ENCODE measurements at regions not wholly inside any gene's neighbourhood (a gene's known extent, or its start where the extent isn't known, plus 50 kb on each side); places are given as distances from the start of the nearest gene placed in this dataset.

GRCh38 chr3:99344216-99344615, 294.2 kb upstream of the COL8A1 start:
- FAIRE-seq, result no peak
- CTCF ChIA-PET (ENCODE audit: low intra/inter-chr PET ratio, low total read pairs), result no interaction called here

DNA sequence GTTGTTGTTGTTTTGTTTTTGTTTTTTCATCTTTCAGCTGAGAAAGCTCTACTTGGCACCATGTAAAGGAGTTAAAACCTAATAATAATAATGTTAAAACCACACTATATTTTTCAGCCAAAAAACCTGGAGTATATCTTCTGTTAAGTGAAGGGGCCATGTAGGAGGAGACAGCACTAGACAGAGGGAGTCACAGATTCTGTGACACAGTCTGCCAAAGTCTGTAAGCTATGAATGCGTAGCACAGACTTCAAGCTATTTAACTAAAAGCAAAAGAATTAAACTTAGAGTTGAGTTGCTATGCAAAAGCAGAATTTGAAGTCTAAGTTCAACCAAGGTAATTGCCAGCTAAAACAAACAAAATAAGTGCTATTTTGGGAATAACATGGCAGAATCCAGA, 296.0 kb upstream of the COL8A1 start:
- Histone ChIP-seq H3K4me1 (ENCODE audit: insufficient read depth, low read length) (no peaks in the 10 kb centered on the region), H2AFZ (ENCODE audit: low read length) (no peak overlapping the region), H3K9ac (ENCODE audit: insufficient read depth, low read depth, low read length) (no peak overlapping the region), H3K79me2 (ENCODE audit: insufficient read depth, low read length) (no peaks in the 10 kb centered on the region), H3K9me3 (ENCODE audit: low read length) (no peaks in the 10 kb centered on the region), H3K4me2 (ENCODE audit: low read depth, low read length) (no peak overlapping the region), H3K4me3 (replicated peaks in 1 of 3; ENCODE audit: insufficient read depth in 1 of 3, low read depth in 2 of 3, low read length in 3 of 3) (no peak overlapping the region), H4K20me1 (ENCODE audit: insufficient read depth, low read length) (no peaks in the 10 kb centered on the region), H3K27me3 (ENCODE audit: control insufficient read depth in 1 of 2, insufficient read depth in 2 of 2, low read length in 2 of 2) (no peaks in the 10 kb centered on the region), H3K36me3 (replicated peaks in 1 of 2; ENCODE audit: control insufficient read depth in 1 of 2, insufficient read depth in 2 of 2, low read length in 2 of 2) (no peaks in the 10 kb centered on the region), H3K27ac (ENCODE audit: extremely low read length, insufficient read depth, low read length) (no peak overlapping the region)
- WGBS (ENCODE audit: low lambda C conversion rate), result 0% methylated on average over 1 of the region's 1 CpG
- CTCF ChIA-PET (ENCODE audit: low intra/inter-chr PET ratio, low total read pairs), result no interaction called here
- in situ Hi-C loops (cut with HindIII; ENCODE audit: extremely low pct_ligation_motif_present, low pct_unique_long_range_greater_than_20kb), result no loop called here
- no TSS peak for BruUV-seq (replicated peaks)
- FAIRE-seq (no peak), ATAC-seq (no peak), DNase-seq (ENCODE audit: low spot score) (no peak)
- intact Hi-C loops (cut with micrococcal nuclease; ENCODE audit: unreplicated experiment), result no loop called here
- POLR2A ChIA-PET, result no interaction called here
- no peak for TF ChIP-seq ZNF75D (CRISPR knock-in tag; IDR thresholded peaks at IDR 0.05; ENCODE audit: borderline replicate concordance)
- no peak for TF ChIP-seq ELK4 (CRISPR knock-in tag; IDR thresholded peaks at IDR 0.05; ENCODE audit: borderline replicate concordance)
- TF ChIP-seq ZNF543 (CRISPR knock-in tag; IDR thresholded peaks at IDR 0.05), result no peak
- no peak for TF ChIP-seq ATF2 (CRISPR knock-in tag; IDR thresholded peaks at IDR 0.05)
- TF ChIP-seq ARNT2 (CRISPR knock-in tag; IDR thresholded peaks at IDR 0.05; ENCODE audit: low read depth), result no peak
- no peak for TF ChIP-seq CERS6 (CRISPR knock-in tag; IDR thresholded peaks at IDR 0.05)
- no peak for TF ChIP-seq KLF11 (CRISPR knock-in tag; IDR thresholded peaks at IDR 0.05)

More at GRCh38 chr3:99344216-99344615, 294.2 kb upstream of the COL8A1 start:
- Histone ChIP-seq H3K4me3 (replicated peaks in 1 of 3; ENCODE audit: insufficient read depth in 1 of 3, low read depth in 2 of 3, low read length in 3 of 3) (no peak overlapping the region), H3K9me3 (ENCODE audit: low read length) (no peaks in the 10 kb centered on the region), H3K9ac (ENCODE audit: insufficient read depth, low read depth, low read length) (no peak overlapping the region), H3K4me1 (ENCODE audit: insufficient read depth, low read length) (no peaks in the 10 kb centered on the region), H3K36me3 (replicated peaks in 1 of 2; ENCODE audit: control insufficient read depth in 1 of 2, insufficient read depth in 2 of 2, low read length in 2 of 2) (no peaks in the 10 kb centered on the region), H3K4me2 (ENCODE audit: low read depth, low read length) (no peak overlapping the region), H3K27ac (ENCODE audit: extremely low read length, insufficient read depth, low read length) (no peak overlapping the region), H4K20me1 (ENCODE audit: insufficient read depth, low read length) (no peaks in the 10 kb centered on the region), H3K27me3 (ENCODE audit: control insufficient read depth in 1 of 2, insufficient read depth in 2 of 2, low read length in 2 of 2) (no peaks in the 10 kb centered on the region), H3K79me2 (ENCODE audit: insufficient read depth, low read length) (no peaks in the 10 kb centered on the region), H2AFZ (ENCODE audit: low read length) (no peak overlapping the region)
- no peak for TF ChIP-seq ZSCAN25 (CRISPR knock-in tag; IDR thresholded peaks at IDR 0.05)
- TF ChIP-seq ZNF446 (CRISPR knock-in tag; IDR thresholded peaks at IDR 0.05), result no peak
- TF ChIP-seq ZNF276 (CRISPR knock-in tag; IDR thresholded peaks at IDR 0.05; ENCODE audit: low read depth), result no peak
- TF ChIP-seq ZNF614 (CRISPR knock-in tag; IDR thresholded peaks at IDR 0.05; ENCODE audit: borderline replicate concordance), result no peak
- no peak for TF ChIP-seq REXO4 (CRISPR knock-in tag; IDR thresholded peaks at IDR 0.05; ENCODE audit: borderline replicate concordance)
- TF ChIP-seq HNF4A (CRISPR knock-in tag; IDR thresholded peaks at IDR 0.05), result no peak
- no peak for TF ChIP-seq ZNF816 (CRISPR knock-in tag; IDR thresholded peaks at IDR 0.05; ENCODE audit: borderline replicate concordance)
- no peak for TF ChIP-seq NCOA5 (CRISPR knock-in tag; IDR thresholded peaks at IDR 0.05)
- no peak for TF ChIP-seq HMG20B (CRISPR knock-in tag; conservative IDR thresholded peaks at IDR 0.05)
- WGBS (ENCODE audit: low lambda C conversion rate), result 3% methylated on average over 2 of the region's 2 CpGs
- POLR2A ChIA-PET, result no interaction called here
- in situ Hi-C loops (cut with HindIII; ENCODE audit: extremely low pct_ligation_motif_present, low pct_unique_long_range_greater_than_20kb) (no loop called here), intact Hi-C loops (cut with micrococcal nuclease; ENCODE audit: unreplicated experiment) (no loop called here)
- DNase-seq (ENCODE audit: low spot score) (no peak), ATAC-seq (no peak)
- BruUV-seq (replicated peaks), result no TSS peak

All from HepG2 (cell line).